DND-41 (cell line): ENCODE measurements at regions not wholly inside any gene's neighbourhood (a gene's known extent, or its start where the extent isn't known, plus 50 kb on each side); places are given as distances from the start of the nearest gene placed in this dataset.

ENCODE experiments used
- CTCF ChIP-seq: IDR thresholded peaks from 2 replicates; pipeline ENCODE4 v1.5.1; 2012; ENCODE audit warnings: borderline replicate concordance, low read length, moderate library complexity, mild to moderate bottlenecking; ENCODE audit not compliant: poor library complexity, severe bottlenecking; ENCODE audit errors: extremely low read depth
- EZH2 ChIP-seq: IDR thresholded peaks from 3 replicates; pipeline ENCODE4 v1.6.1; 2012; ENCODE audit warnings: borderline replicate concordance, low read depth, mild to moderate bottlenecking, moderate library complexity, low read length, inconsistent platforms; ENCODE audit not compliant: severe bottlenecking

DNA sequence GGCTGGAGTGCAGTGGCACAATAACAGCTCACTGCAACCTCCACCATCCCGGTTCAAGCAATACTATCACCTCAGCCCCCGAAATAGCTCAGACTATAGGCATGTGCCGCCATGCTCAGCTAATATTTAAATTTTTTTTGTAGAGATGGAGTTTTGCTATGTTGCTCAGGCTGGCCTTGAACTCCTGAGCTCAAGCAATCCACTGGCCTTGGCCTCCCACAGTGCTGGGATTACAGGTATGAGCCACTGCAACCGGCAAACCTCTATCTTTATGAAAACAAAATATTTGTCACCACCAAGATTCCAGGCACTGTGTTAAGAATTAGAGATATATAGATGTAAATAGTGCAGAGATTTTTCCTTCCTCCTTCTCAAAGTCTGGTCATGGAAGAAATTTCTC lies 232.5 kb downstream of the ANKRD50 start:
- TF ChIP-seq CTCF (no peak), EZH2 (no peak)
